IMR-90 (cell line): ENCODE measurements at regions not wholly inside any gene's neighbourhood (a gene's known extent, or its start where the extent isn't known, plus 50 kb on each side); places are given as distances from the start of the nearest gene placed in this dataset.

Experiments
- CTCF ChIP-seq: conservative IDR thresholded peaks from 2 replicates; pipeline ENCODE4 v1.5.1; 2012; ENCODE audit warnings: mild to moderate bottlenecking, low read depth, low read length, improper control_type of control experiment
- FOS ChIP-seq: fragments of 150-350 bp; IDR thresholded peaks from 2 replicates; pipeline ENCODE4 v1.6.1; 2016; ENCODE audit warnings: low read depth, low read length
- MAZ ChIP-seq: IDR thresholded peaks from 2 replicates; pipeline ENCODE4 v1.6.1; 2012; ENCODE audit warnings: low read depth, mild to moderate bottlenecking, low read length, improper control_type of control experiment, moderate library complexity, borderline replicate concordance
- MXI1 ChIP-seq: IDR thresholded peaks from 2 replicates; pipeline ENCODE4 v1.6.1; 2012; ENCODE audit warnings: low read depth, mild to moderate bottlenecking, low read length, moderate library complexity, borderline replicate concordance
- POLR2A ChIP-seq: IDR thresholded peaks from 2 replicates; pipeline ENCODE4 v1.6.1; 2012; ENCODE audit warnings: mild to moderate bottlenecking, low read depth, low read length
- USF2 ChIP-seq: fragments of 150-350 bp; IDR thresholded peaks from 2 replicates; pipeline ENCODE4 v1.6.1; 2017; ENCODE audit warnings: mild to moderate bottlenecking, antibody characterized with exemption, low read length, low read depth

- no peak for TF ChIP-seq CTCF
- no peak for TF ChIP-seq MXI1
- no peak for TF ChIP-seq POLR2A
- TF ChIP-seq MAZ: no peak
- no peak for TF ChIP-seq USF2
- no peak for TF ChIP-seq FOS
These were observed 300.3 kb upstream of the B3GALT2 start for GRCh38 chr1:193486671-193487229.
